NT2/D1 (cell line): ENCODE measurements at regions not wholly inside any gene's neighbourhood (a gene's known extent, or its start where the extent isn't known, plus 50 kb on each side); places are given as distances from the start of the nearest gene placed in this dataset.

ENCODE experiments used
- SUZ12 ChIP-seq: IDR thresholded peaks from 2 replicates; pipeline ENCODE4 v1.6.1; 2011; ENCODE audit not compliant: insufficient read length, insufficient read depth; ENCODE audit errors: extremely low read depth
- YY1 ChIP-seq: IDR thresholded peaks from 2 replicates; pipeline ENCODE4 v1.6.1; 2011; ENCODE audit not compliant: insufficient read length, insufficient read depth
- ZNF274 ChIP-seq: IDR thresholded peaks from 2 replicates; pipeline ENCODE4 v1.6.1; 2011; ENCODE audit warnings: mild to moderate bottlenecking, low read depth, low read length

- TF ChIP-seq ZNF274 (no peak), YY1 (no peak), SUZ12 (no peak)
Measured at GRCh38 chr12:75825686-75826085, 205.9 kb downstream of the PHLDA1 start.
